ENCODE measurements at regions not wholly inside any gene's neighbourhood (a gene's known extent, or its start where the extent isn't known, plus 50 kb on each side); places are given as distances from the start of the nearest gene placed in this dataset.

DNA sequence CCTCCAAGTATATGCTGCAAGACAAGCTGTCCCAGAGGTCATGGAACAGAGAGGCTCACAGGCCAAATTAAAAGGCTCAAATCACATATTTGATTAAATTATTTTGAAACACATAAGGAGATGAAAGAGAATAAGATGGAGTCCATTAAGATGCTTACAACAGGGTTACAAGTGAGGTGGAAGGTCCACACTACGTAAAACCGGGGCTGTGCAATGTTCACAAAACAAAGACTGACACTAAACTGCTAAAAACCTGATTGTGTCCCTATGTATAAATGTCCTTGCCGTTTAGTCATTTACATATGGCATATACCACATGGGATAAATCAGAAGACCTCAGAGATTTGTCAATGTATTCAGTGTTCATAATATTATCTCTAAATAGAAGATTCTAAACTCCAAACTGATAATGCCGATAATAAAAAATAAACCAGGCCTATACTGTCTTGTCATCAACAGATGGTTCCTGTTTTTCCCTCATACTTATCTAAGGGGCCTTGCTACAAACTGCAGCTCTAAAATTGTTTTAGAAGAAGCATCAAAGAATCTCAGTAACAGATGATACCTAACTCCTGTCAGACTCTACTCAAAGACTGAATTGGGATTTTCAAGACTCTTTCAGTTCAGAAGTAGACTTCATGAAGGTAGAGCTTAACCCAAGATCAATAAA lies 51.8 kb upstream of the RIPOR2 start:
- H3K27ac ChIP-seq = no peak overlapping the region
- TF ChIP-seq, protein P1, sequence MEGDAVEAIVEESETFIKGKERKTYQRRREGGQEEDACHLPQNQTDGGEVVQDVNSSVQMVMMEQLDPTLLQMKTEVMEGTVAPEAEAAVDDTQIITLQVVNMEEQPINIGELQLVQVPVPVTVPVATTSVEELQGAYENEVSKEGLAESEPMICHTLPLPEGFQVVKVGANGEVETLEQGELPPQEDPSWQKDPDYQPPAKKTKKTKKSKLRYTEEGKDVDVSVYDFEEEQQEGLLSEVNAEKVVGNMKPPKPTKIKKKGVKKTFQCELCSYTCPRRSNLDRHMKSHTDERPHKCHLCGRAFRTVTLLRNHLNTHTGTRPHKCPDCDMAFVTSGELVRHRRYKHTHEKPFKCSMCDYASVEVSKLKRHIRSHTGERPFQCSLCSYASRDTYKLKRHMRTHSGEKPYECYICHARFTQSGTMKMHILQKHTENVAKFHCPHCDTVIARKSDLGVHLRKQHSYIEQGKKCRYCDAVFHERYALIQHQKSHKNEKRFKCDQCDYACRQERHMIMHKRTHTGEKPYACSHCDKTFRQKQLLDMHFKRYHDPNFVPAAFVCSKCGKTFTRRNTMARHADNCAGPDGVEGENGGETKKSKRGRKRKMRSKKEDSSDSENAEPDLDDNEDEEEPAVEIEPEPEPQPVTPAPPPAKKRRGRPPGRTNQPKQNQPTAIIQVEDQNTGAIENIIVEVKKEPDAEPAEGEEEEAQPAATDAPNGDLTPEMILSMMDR (conservative IDR thresholded peaks at IDR 0.05) = no peak

DNA sequence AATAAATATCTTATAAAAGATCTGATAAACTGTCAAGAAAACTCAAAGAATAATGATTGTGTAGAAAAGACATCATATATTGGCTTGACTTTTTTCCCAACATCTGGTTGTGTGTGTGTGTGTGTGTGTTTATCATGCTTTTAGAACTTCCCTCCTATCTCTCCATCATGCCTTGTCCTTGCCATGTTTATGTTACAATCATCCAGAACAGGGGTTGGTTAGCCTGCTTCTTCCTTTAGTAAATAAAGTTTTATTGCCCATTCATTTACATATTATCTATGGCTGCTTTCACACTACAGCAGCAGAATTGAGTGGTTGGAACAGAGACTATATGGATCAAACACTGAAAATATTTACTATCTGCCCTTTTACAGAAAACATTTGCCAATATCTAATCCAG lies 52.8 kb upstream of the RIPOR2 start:
- TF ChIP-seq, protein P1 (conservative IDR thresholded peaks at IDR 0.05) = no peak
- no peak overlapping the region for H3K27ac ChIP-seq

DNA sequence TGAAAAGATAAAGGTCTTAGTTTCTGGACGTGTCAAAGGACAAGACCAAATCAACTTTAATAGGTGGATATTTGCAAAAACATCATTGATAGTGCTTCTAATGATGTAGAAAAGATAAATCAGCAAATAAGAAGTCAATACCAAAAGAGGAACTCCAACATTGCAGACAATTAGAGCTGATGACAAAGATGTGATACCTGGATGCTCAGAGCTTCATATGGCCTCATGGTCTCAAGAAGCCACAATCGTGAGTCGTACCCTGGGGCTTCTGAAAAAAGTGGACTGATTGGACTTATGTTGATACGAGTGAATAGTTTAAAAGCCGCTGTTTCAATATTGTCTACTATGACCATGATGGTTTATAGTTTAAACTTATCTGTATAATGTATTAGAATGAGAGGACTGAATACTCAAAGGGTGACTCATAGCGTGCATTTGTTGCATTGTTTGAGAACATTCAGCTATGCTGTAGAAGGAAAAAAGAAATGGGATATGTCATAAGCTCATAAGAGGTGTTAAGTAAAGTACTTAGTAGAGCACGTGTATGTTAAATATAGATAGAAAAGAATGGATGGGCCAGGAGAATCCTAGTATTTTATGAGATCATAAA lies 54.6 kb upstream of the RIPOR2 start:
- no peak overlapping the region for H3K27ac ChIP-seq
- TF ChIP-seq, protein P1 (conservative IDR thresholded peaks at IDR 0.05) = no peak

DNA sequence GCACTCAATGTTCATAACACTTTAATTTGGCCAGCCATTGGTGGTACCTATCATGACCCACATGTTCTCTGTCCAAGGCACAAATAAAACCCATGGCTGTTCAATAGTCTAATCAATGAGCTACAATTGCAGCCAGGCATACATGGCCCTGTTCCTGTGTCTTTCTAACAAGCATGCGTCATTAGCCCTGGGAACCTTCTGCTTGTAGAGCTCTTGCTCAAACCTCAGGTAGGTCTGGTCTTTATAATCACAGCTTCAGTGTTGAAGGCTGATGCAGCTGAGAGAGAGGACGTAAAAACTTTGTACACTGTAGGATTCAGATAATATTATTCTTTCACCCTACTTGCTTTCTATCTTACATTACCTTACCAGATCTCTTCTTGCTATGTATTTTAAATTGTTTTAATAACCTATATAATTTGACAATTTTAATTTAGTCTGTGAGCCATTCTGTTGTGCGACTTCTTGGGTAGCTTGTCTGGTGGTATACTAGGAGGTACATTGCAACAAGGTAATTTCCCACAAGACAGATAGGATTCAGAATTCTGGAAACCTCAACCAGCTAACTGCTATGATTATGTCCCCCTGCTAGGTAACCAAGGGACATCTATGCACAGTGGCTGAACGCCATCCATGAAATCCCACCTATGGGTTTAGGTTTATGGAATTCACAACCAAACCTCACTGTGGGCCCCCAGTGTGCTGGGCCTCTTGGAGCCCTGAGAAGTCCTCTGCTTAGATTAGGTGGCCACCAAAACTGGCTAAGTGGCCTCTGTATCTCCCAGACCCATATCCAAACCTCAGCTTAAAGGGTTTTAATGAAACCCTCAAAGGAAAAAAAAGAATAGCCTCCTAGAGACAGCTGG lies 55.4 kb upstream of the RIPOR2 start:
- H3K27ac ChIP-seq = no peak overlapping the region
- TF ChIP-seq, protein P1 (conservative IDR thresholded peaks at IDR 0.05) = no peak

DNA sequence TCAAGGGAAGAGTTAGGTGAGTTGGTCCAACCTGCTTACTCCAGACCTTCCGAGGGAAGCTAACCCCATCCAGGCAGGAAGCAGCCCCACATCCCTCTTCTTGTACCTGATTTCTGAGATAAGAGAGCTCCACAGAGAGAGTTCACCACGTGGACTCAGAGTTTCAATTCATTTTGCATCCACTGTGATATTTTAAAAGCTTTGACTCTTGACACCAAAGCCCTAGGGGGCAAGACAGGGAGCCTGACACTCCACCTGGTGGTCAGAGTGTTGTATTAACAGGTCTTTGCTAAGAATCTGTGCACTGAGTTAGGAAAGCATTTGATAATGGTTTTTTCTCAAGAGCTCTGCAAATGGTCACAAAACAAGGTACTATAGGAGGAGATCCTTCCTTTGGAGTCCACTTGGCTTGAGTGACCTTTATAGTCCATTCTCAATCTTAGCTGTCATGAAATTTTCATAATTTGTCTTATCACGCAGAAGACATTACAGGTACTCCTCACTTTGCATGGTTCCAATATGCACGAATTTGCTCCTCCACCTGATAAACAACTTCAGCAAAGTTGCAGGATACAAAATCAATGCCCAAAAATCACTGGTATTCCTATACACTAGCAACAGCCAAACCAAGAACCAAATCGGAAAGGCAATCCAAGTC lies 56.2 kb upstream of the RIPOR2 start:
- TF ChIP-seq, protein P1 (conservative IDR thresholded peaks at IDR 0.05) = peak; percentile 90
- H3K27ac ChIP-seq = no peak overlapping the region

DNA sequence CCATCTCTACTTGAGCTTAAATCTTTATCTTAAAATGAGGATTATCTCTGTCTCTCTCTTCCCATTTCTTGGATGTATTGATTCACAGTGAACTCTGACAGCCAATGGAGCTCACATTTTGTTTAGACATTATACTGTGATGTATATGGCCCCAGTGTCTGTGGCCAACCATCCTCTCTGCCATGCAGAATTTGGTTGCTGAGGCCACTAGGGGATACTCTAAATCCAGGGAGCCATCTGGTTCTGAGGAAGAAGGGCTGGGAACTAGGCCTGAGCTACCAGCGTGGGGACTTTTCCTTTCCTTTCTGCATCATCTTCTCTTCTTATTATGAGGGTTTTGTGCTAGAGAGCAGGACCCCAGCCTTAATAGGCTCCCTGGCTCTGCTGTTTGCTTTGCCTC lies 59.1 kb upstream of the RIPOR2 start:
- H3K27ac ChIP-seq = no peak overlapping the region
- TF ChIP-seq, protein P1 (conservative IDR thresholded peaks at IDR 0.05) = no peak

DNA sequence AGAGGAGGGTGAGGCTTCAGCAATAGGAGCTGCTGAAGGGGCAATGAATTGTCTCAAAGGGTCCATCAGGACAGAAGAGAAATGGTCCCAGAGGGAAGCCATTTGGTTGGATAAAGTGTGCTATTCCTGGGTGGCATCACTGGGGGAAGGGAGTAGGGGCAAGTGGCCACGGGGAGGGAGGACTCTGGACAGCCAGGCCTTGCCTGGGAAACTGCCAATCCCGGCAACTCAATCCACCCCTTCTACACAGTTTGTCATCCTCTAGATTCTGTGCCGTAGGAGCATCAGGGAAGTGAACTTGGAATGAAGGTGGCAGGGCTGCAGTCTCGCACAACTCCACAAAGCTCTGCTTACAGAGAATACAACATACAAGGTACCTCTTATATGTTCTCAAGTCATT lies 59.5 kb upstream of the RIPOR2 start:
- TF ChIP-seq, protein P1 (conservative IDR thresholded peaks at IDR 0.05) = no peak
- no peak overlapping the region for H3K27ac ChIP-seq

Measured in VCaP (cell line).